HepG2 (cell line): ENCODE measurements at regions not wholly inside any gene's neighbourhood (a gene's known extent, or its start where the extent isn't known, plus 50 kb on each side); places are given as distances from the start of the nearest gene placed in this dataset.

Experiments
- ATAC-seq: fragments of 200-7000 bp; cut with Tn5 transposase; 3 replicates; pipeline ENCODE4 v1.9.1; 2020; ENCODE audit warnings: mild to moderate bottlenecking, moderate library complexity
- BruUV-seq: library from RNA; stranded (reverse); fragments of 400-500 nt; replicated peaks from 2 replicates; lab custom pipeline; 2021; lab: Mats Ljungman, UMichigan
- CTCF ChIA-PET: fragments of 300-600 bp; formaldehyde crosslinking; extraction: SDS; loops from one replicate; lab custom pipeline; 2021; ENCODE audit warnings: low total read pairs, inconsistent platforms, low intra/inter-chr PET ratio; lab: Yijun Ruan, JAX
- POLR2A ChIA-PET: fragments of 350-600 bp; sonication (Branson Sonifier 250); formaldehyde crosslinking; loops from one replicate; lab custom pipeline; 2020; ENCODE audit warnings: antibody characterized with exemption, inconsistent platforms; lab: Yijun Ruan, JAX
- DNase-seq: peaks from one replicate; pipeline ENCODE4 v3.0.0-alpha.2; 2015; ENCODE audit warnings: low spot score
- FAIRE-seq: peaks from 3 replicates; lab custom pipeline; 2011; peaks lifted over from hg19 to GRCh38; lab: Jason Lieb, UNC
- H2AFZ ChIP-seq: one replicate; pipeline ENCODE4 v1.6.1; 2011; ENCODE audit warnings: low read length, inconsistent platforms
- H3K27ac ChIP-seq: fragments of 300-600 bp; 3 replicates; pipeline ENCODE4 v1.8.0; 2011; ENCODE audit warnings: mixed run types, mild to moderate bottlenecking, mixed read lengths, low read length, inconsistent platforms; ENCODE audit not compliant: insufficient read depth; ENCODE audit errors: extremely low read length
- H3K27me3 ChIP-seq, 2 experiments: fragments of 200-600 bp in 1 of 2; 2 replicates in 1 of 2; 3 replicates in 1 of 2; pipeline versions ENCODE4 v1.6.0 to v1.8.0; 2011; ENCODE audit warnings: low read length in 2 of 2, mild to moderate bottlenecking in 2 of 2, moderate library complexity in 2 of 2, inconsistent platforms in 1 of 2; ENCODE audit not compliant: insufficient read depth in 2 of 2, control insufficient read depth in 1 of 2
- H3K36me3 ChIP-seq, 2 experiments: fragments of 200-600 bp in 1 of 2; replicated peaks in 1 of 2; 2 replicates in 1 of 2; 3 replicates in 1 of 2; pipeline versions ENCODE4 v1.5.1 to v1.8.0; 2011; ENCODE audit warnings: low read length in 2 of 2, inconsistent platforms in 1 of 2; ENCODE audit not compliant: insufficient read depth in 2 of 2, control insufficient read depth in 1 of 2
- H3K4me1 ChIP-seq: 2 replicates; pipeline ENCODE4 v1.5.1; 2012; ENCODE audit warnings: low read length, inconsistent platforms; ENCODE audit not compliant: insufficient read depth
- H3K4me2 ChIP-seq: 2 replicates; pipeline ENCODE4 v1.6.0; 2011; ENCODE audit warnings: low read depth, low read length, inconsistent platforms
- H3K4me3 ChIP-seq, 3 experiments: fragments of 200-600 bp in 1 of 3; sonication (generic), shearing (Covaris generic) in 1 of 3; replicated peaks in 1 of 3; 2 replicates each; pipeline ENCODE4 v1.5.1; 2011 to 2016; ENCODE audit warnings: low read length in 3 of 3, inconsistent platforms in 2 of 3, low read depth in 2 of 3, mild to moderate bottlenecking in 2 of 3, control low read depth in 1 of 3, mixed read lengths in 1 of 3; ENCODE audit not compliant: insufficient read depth in 1 of 3
- H3K79me2 ChIP-seq: one replicate; pipeline ENCODE4 v1.6.1; 2011; ENCODE audit warnings: low read length, inconsistent platforms; ENCODE audit not compliant: insufficient read depth
- H3K9ac ChIP-seq: 2 replicates; pipeline ENCODE4 v1.6.0; 2011; ENCODE audit warnings: mild to moderate bottlenecking, low read depth, low read length, inconsistent platforms; ENCODE audit not compliant: insufficient read depth
- H3K9me3 ChIP-seq: 2 replicates; pipeline ENCODE4 v1.5.1; 2012; ENCODE audit warnings: mild to moderate bottlenecking, low read length
- H4K20me1 ChIP-seq: 2 replicates; pipeline ENCODE4 v1.6.0; 2011; ENCODE audit warnings: inconsistent platforms, mild to moderate bottlenecking, low read length, moderate library complexity; ENCODE audit not compliant: insufficient read depth
- MZF1 ChIP-seq: sonication (generic); formaldehyde crosslinking; IDR thresholded peaks from 2 replicates; pipeline ENCODE4 v1.8.1; 2023; ENCODE audit warnings: mild to moderate bottlenecking, missing genetic modification reagents, borderline replicate concordance
- NR2C2 ChIP-seq: sonication (generic); formaldehyde crosslinking; IDR thresholded peaks from 2 replicates; pipeline ENCODE4 v1.4.0; 2020; ENCODE audit warnings: missing genetic modification reagents, mild to moderate bottlenecking, moderate library complexity, borderline replicate concordance
- PBX3 ChIP-seq: sonication (generic); formaldehyde crosslinking; IDR thresholded peaks from 2 replicates; pipeline ENCODE4 v1.8.1; 2023; ENCODE audit warnings: missing genetic modification reagents, inconsistent platforms, borderline replicate concordance
- SIN3A ChIP-seq: IDR thresholded peaks from 2 replicates; pipeline ENCODE4 v1.6.1; 2011; ENCODE audit warnings: low read depth, mild to moderate bottlenecking, control low read depth, low read length, borderline replicate concordance
- THAP11 ChIP-seq: IDR thresholded peaks from 2 replicates; pipeline ENCODE4 v1.6.1; 2016; ENCODE audit warnings: missing biosample characterization, missing genetic modification reagents
- TIGD3 ChIP-seq: sonication (generic); formaldehyde crosslinking; IDR thresholded peaks from 2 replicates; pipeline ENCODE4 v1.5.1; 2020; ENCODE audit warnings: mild to moderate bottlenecking, missing genetic modification reagents, borderline replicate concordance
- ZNF251 ChIP-seq: sonication (generic); formaldehyde crosslinking; IDR thresholded peaks from 2 replicates; pipeline ENCODE4 v1.9.0; 2021; ENCODE audit warnings: mild to moderate bottlenecking, missing genetic modification reagents
- ZNF326 ChIP-seq: sonication (generic); formaldehyde crosslinking; IDR thresholded peaks from 2 replicates; pipeline ENCODE4 v1.4.0; 2020; ENCODE audit warnings: missing genetic modification reagents, borderline replicate concordance
- ZNF468 ChIP-seq: sonication (generic); formaldehyde crosslinking; IDR thresholded peaks from 2 replicates; pipeline ENCODE4 v1.8.0; 2022; ENCODE audit warnings: mild to moderate bottlenecking, moderate library complexity, missing genetic modification reagents
- WGBS: methylation state at CpG from one replicate; pipeline ENCODE4 v1.1.6; 2017; ENCODE audit warnings: low lambda C conversion rate; 5-methylcytosine and 5-hydroxymethylcytosine counted together
- in situ Hi-C: cut with HindIII; loops from 2 replicates; pipeline ENCODE4 v1.10.0; 2017; ENCODE audit warnings: low pct_unique_long_range_greater_than_20kb; ENCODE audit not compliant: extremely low pct_ligation_motif_present
- intact Hi-C: fragments of 100-400 bp; cut with micrococcal nuclease; formaldehyde crosslinking; loops from one replicate; pipeline ENCODE4 v1.10.0; 2022; ENCODE audit not compliant: unreplicated experiment
- TF ChIP-seq, protein P1 (sequence below): sonication (generic); formaldehyde crosslinking; conservative IDR thresholded peaks from 2 replicates; pipeline ENCODE4 v1.4.0; 2020; ENCODE audit warnings: missing genetic modification reagents
- TF ChIP-seq, protein P2 (sequence below): conservative IDR thresholded peaks from 2 replicates; pipeline ENCODE4 v1.6.1; 2018; ENCODE audit warnings: missing genetic modification reagents
- TF ChIP-seq, protein P3 (sequence below): sonication (generic); formaldehyde crosslinking; IDR thresholded peaks from 2 replicates; pipeline ENCODE4 v1.5.1; 2020; ENCODE audit warnings: missing genetic modification reagents, mild to moderate bottlenecking, borderline replicate concordance
- TF ChIP-seq, protein P4 (sequence below): sonication (generic); formaldehyde crosslinking; IDR thresholded peaks from 2 replicates; pipeline ENCODE4 v1.8.0; 2022; ENCODE audit warnings: mild to moderate bottlenecking, missing genetic modification reagents, moderate library complexity

GRCh38 chr3:181630853-181631252 is 80.9 kb upstream of the SOX2 start (continued):
- TF ChIP-seq SIN3A (no peak), TIGD3 (CRISPR knock-in tag) (no peak)
- TF ChIP-seq, protein P1, sequence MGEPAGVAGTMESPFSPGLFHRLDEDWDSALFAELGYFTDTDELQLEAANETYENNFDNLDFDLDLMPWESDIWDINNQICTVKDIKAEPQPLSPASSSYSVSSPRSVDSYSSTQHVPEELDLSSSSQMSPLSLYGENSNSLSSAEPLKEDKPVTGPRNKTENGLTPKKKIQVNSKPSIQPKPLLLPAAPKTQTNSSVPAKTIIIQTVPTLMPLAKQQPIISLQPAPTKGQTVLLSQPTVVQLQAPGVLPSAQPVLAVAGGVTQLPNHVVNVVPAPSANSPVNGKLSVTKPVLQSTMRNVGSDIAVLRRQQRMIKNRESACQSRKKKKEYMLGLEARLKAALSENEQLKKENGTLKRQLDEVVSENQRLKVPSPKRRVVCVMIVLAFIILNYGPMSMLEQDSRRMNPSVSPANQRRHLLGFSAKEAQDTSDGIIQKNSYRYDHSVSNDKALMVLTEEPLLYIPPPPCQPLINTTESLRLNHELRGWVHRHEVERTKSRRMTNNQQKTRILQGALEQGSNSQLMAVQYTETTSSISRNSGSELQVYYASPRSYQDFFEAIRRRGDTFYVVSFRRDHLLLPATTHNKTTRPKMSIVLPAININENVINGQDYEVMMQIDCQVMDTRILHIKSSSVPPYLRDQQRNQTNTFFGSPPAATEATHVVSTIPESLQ, result no peak

DNA sequence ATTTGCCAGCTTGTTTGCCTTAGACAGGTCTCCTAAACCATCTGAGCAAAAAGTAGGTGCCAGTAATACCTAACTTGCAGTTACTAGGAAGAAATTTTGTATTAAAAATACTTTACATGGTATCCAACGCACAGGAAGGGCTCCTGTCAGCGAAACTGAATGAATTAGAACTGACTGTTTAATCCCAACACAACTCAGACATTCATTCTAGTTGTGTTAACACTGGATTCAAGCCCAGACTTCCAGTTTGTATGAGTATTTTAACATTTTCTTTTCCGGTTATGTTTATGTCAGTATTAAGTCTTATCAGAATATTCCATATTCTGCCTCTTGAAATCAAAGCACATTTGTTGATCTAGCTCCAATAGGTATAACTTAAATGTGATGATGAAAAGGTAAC is 82.0 kb upstream of the SOX2 start:
- Histone ChIP-seq H2AFZ (no peak overlapping the region), H3K4me1 (no peaks in the 10 kb centered on the region), H3K9ac (no peak overlapping the region), H3K4me2 (no peak overlapping the region), H4K20me1 (no peaks in the 10 kb centered on the region), H3K4me3 (no peak overlapping the region), H3K36me3 (no peaks in the 10 kb centered on the region), H3K27me3 (no peaks in the 10 kb centered on the region), H3K9me3 (no peaks in the 10 kb centered on the region), H3K79me2 (no peaks in the 10 kb centered on the region), H3K27ac (no peak overlapping the region)
- in situ Hi-C loops, result no loop called here
- CTCF ChIA-PET, result no interaction called here
- 15% methylated on average over 3 of the region's 3 CpGs for WGBS
- no peak for DNase-seq
- no TSS peak for BruUV-seq
- no peak for ATAC-seq
- intact Hi-C loops, result no loop called here
- POLR2A ChIA-PET, result no interaction called here
- no peak for FAIRE-seq
- TF ChIP-seq ZNF468 (CRISPR knock-in tag) (no peak), ZNF251 (CRISPR knock-in tag) (no peak), NR2C2 (CRISPR knock-in tag) (no peak), PBX3 (CRISPR knock-in tag) (no peak), THAP11 (CRISPR knock-in tag) (no peak), ZNF326 (CRISPR knock-in tag) (no peak), MZF1 (no peak)
- TF ChIP-seq, protein P2, sequence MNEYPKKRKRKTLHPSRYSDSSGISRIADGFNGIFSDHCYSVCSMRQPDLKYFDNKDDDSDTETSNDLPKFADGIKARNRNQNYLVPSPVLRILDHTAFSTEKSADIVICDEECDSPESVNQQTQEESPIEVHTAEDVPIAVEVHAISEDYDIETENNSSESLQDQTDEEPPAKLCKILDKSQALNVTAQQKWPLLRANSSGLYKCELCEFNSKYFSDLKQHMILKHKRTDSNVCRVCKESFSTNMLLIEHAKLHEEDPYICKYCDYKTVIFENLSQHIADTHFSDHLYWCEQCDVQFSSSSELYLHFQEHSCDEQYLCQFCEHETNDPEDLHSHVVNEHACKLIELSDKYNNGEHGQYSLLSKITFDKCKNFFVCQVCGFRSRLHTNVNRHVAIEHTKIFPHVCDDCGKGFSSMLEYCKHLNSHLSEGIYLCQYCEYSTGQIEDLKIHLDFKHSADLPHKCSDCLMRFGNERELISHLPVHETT, result no peak
- TF ChIP-seq, protein P3, sequence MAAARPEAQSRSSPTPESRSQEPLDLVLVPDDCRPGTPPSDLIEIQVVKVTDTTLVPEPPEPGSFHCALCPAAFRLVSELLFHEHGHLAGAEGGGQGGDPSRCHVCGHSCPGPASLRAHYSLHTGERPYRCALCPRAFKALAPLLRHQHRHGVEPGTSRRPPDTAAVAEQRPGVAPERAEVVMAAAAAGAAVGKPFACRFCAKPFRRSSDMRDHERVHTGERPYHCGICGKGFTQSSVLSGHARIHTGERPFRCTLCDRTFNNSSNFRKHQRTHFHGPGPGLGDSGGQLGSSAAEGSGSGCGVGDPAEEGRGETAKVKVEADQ, result no peak
- TF ChIP-seq, protein P4, sequence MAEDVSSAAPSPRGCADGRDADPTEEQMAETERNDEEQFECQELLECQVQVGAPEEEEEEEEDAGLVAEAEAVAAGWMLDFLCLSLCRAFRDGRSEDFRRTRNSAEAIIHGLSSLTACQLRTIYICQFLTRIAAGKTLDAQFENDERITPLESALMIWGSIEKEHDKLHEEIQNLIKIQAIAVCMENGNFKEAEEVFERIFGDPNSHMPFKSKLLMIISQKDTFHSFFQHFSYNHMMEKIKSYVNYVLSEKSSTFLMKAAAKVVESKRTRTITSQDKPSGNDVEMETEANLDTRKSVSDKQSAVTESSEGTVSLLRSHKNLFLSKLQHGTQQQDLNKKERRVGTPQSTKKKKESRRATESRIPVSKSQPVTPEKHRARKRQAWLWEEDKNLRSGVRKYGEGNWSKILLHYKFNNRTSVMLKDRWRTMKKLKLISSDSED, result no peak
